NB4 (cell line): ENCODE measurements at regions not wholly inside any gene's neighbourhood (a gene's known extent, or its start where the extent isn't known, plus 50 kb on each side); places are given as distances from the start of the nearest gene placed in this dataset.

Experiments
- CTCF ChIP-seq: IDR thresholded peaks from one replicate; pipeline ENCODE4 v1.5.1; 2012; ENCODE audit warnings: low read depth, low read length
- MAX ChIP-seq: IDR thresholded peaks from 2 replicates; pipeline ENCODE4 v1.6.1; 2011; ENCODE audit warnings: low read depth, low read length
- MYC ChIP-seq: IDR thresholded peaks from 2 replicates; pipeline ENCODE4 v1.6.1; 2011; ENCODE audit warnings: low read depth, low read length
- POLR2A ChIP-seq: IDR thresholded peaks from 2 replicates; pipeline ENCODE4 v1.6.1; 2011; ENCODE audit warnings: mild to moderate bottlenecking; ENCODE audit not compliant: insufficient read length; ENCODE audit errors: extremely low read depth

GRCh38 chr5:2611659-2612058 is 139.8 kb downstream of the IRX2 start:
- no peak for TF ChIP-seq CTCF
- no peak for TF ChIP-seq POLR2A
- TF ChIP-seq MAX = no peak
- no peak for TF ChIP-seq MYC
